Neutrophil (primary cell): ENCODE measurements at regions not wholly inside any gene's neighbourhood (a gene's known extent, or its start where the extent isn't known, plus 50 kb on each side); places are given as distances from the start of the nearest gene placed in this dataset.

Experiments used
- H3K27ac ChIP-seq: fragments of 200-600 bp; sonication (generic); 2 replicates; pipeline ENCODE4 v1.5.1; 2016; ENCODE audit warnings: mild to moderate bottlenecking, moderate library complexity
- H3K27me3 ChIP-seq: fragments of 200-600 bp; sonication (generic); 2 replicates; pipeline ENCODE4 v1.6.0; 2016; ENCODE audit warnings: mild to moderate bottlenecking
- H3K36me3 ChIP-seq: fragments of 200-600 bp; sonication (generic); 2 replicates; pipeline ENCODE4 v1.5.1; 2017
- H3K4me1 ChIP-seq, 2 experiments: fragments of 200-600 bp in 1 of 2; sonication (generic) in 1 of 2; 1 replicate in 1 of 2; 2 replicates in 1 of 2; pipeline versions ENCODE4 v1.5.1 to v1.6.1; 2013 to 2016; ENCODE audit warnings: low read depth in 1 of 2, low read length in 1 of 2, mild to moderate bottlenecking in 1 of 2, moderate library complexity in 1 of 2; ENCODE audit not compliant: control insufficient read depth in 1 of 2, insufficient read depth in 1 of 2
- H3K4me3 ChIP-seq, 2 experiments: fragments of 200-600 bp in 1 of 2; sonication (generic) in 1 of 2; 1 replicate in 1 of 2; 2 replicates in 1 of 2; pipeline ENCODE4 v1.5.1; 2013 to 2016; ENCODE audit warnings: low read depth in 1 of 2, low read length in 1 of 2, mild to moderate bottlenecking in 1 of 2, moderate library complexity in 1 of 2
- H3K9me3 ChIP-seq: fragments of 200-600 bp; sonication (generic); 2 replicates; pipeline ENCODE4 v1.5.1; 2016
- CTCF ChIP-seq: fragments of 200-600 bp; sonication (generic); IDR thresholded peaks from 2 replicates; pipeline ENCODE4 v1.5.1; 2016; ENCODE audit warnings: antibody characterized with exemption

- Histone ChIP-seq H3K27me3 (no peaks in the 10 kb centered on the region), H3K4me3 (no peak overlapping the region), H3K9me3 (no peaks in the 10 kb centered on the region), H3K36me3 (no peaks in the 10 kb centered on the region), H3K27ac (no peak overlapping the region), H3K4me1 (no peaks in the 10 kb centered on the region)
- TF ChIP-seq CTCF = no peak
Measured at GRCh38 chr9:31774571-31774970, 609.9 kb upstream of the ACO1 start.

DNA sequence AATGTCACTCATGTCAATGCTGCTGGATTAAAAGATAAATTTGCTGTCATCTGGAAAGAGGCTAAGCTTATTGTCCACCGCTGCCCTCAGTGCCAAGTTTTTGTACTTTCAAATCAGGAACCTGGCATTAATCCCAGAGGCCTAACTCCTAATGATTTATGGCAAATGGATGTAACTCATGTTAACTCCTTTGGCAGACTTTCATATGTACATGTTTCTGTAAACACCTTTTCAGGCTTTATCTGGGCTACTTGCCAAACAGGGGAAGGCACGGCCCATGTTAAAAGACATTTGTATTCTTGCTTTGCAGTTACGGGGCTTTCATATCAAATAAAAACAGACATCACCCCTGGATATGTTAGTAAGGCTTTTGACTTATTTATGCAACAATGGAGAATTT, 608.0 kb upstream of the ACO1 start:
- H3K27me3 ChIP-seq = no peaks in the 10 kb centered on the region
- no peaks in the 10 kb centered on the region for H3K4me1 ChIP-seq
- no peaks in the 10 kb centered on the region for H3K9me3 ChIP-seq
- H3K4me3 ChIP-seq = no peak overlapping the region
- no peak for TF ChIP-seq CTCF
- H3K36me3 ChIP-seq = no peaks in the 10 kb centered on the region
- no peak overlapping the region for H3K27ac ChIP-seq

GRCh38 chr9:31783491-31783890, 601.0 kb upstream of the ACO1 start:
- H3K9me3 ChIP-seq = no peaks in the 10 kb centered on the region
- no peak for TF ChIP-seq CTCF
- H3K27me3 ChIP-seq = no peaks in the 10 kb centered on the region
- H3K4me1 ChIP-seq = no peaks in the 10 kb centered on the region
- no peak overlapping the region for H3K27ac ChIP-seq
- H3K36me3 ChIP-seq = no peaks in the 10 kb centered on the region
- H3K4me3 ChIP-seq = no peak overlapping the region

- H3K4me3 ChIP-seq = no peak overlapping the region
- H3K36me3 ChIP-seq = no peaks in the 10 kb centered on the region
- no peak overlapping the region for H3K27ac ChIP-seq
- H3K9me3 ChIP-seq = no peaks in the 10 kb centered on the region
- H3K4me1 ChIP-seq = no peaks in the 10 kb centered on the region
- no peak for TF ChIP-seq CTCF
- no peaks in the 10 kb centered on the region for H3K27me3 ChIP-seq
Measured at GRCh38 chr9:31790720-31791119, 593.7 kb upstream of the ACO1 start.

GRCh38 chr9:31799953-31800609, 584.4 kb upstream of the ACO1 start:
- Histone ChIP-seq H3K4me3 (no peak overlapping the region), H3K36me3 (no peaks in the 10 kb centered on the region), H3K27me3 (no peaks in the 10 kb centered on the region), H3K27ac (no peak overlapping the region), H3K9me3 (no peaks in the 10 kb centered on the region), H3K4me1 (no peaks in the 10 kb centered on the region)
- no peak for TF ChIP-seq CTCF
